Naive thymus-derived CD4-positive, alpha-beta T cell (primary cell): ENCODE measurements at regions not wholly inside any gene's neighbourhood (a gene's known extent, or its start where the extent isn't known, plus 50 kb on each side); places are given as distances from the start of the nearest gene placed in this dataset.
"Not testable (repeated sequence)": the region's sequence is repeated elsewhere in the genome, so short reads cannot be mapped to it uniquely, and the experiment has no call there.

ENCODE experiments used
- ATAC-seq: fragments of 150-1000 bp; cut with Tn5 transposase; 2 replicates; pipeline ENCODE4 v1.10.0; 2021; ENCODE audit warnings: mild to moderate bottlenecking, moderate library complexity
- CTCF ChIA-PET: fragments of 350-600 bp; sonication (Branson Sonifier 250); formaldehyde crosslinking; loops from one replicate; lab custom pipeline; 2021; ENCODE audit warnings: antibody characterized with exemption; lab: Charles Lee
- POLR2A ChIA-PET: fragments of 350-600 bp; sonication (Branson Sonifier 250); formaldehyde crosslinking; loops from one replicate; lab custom pipeline; 2021; ENCODE audit warnings: antibody characterized with exemption, inconsistent platforms; lab: Charles Lee
- DNase-seq, 9 donors: peaks; one replicate each; pipeline versions ENCODE4 v3.0.0 to v3.0.0-alpha.2; 2020 to 2022; ENCODE audit warnings: mixed read lengths in 1 of 9
- H3K27ac ChIP-seq: one replicate; pipeline ENCODE4 v1.7.0; 2013; ENCODE audit warnings: mild to moderate bottlenecking, low read depth, low read length, moderate library complexity
- H3K27me3 ChIP-seq, 2 donors: one replicate each; pipeline ENCODE4 v1.7.0; 2013; ENCODE audit warnings: low read length in 2 of 2, mild to moderate bottlenecking in 2 of 2, moderate library complexity in 2 of 2; ENCODE audit not compliant: control insufficient read depth in 2 of 2, insufficient read depth in 2 of 2
- H3K36me3 ChIP-seq, 3 experiments: 1 replicate in 2 of 3; 2 replicates in 1 of 3; pipeline ENCODE4 v1.7.0; 2013; ENCODE audit warnings: low read length in 3 of 3, mild to moderate bottlenecking in 3 of 3, moderate library complexity in 1 of 3; ENCODE audit not compliant: insufficient read depth in 3 of 3, control insufficient read depth in 2 of 3
- H3K4me1 ChIP-seq, 2 donors: one replicate each; pipeline ENCODE4 v1.7.0; 2013; ENCODE audit warnings: low read length in 2 of 2, mild to moderate bottlenecking in 2 of 2, moderate library complexity in 1 of 2; ENCODE audit not compliant: control insufficient read depth in 2 of 2, insufficient read depth in 2 of 2
- H3K4me3 ChIP-seq: 2 replicates; pipeline ENCODE4 v1.7.0; 2013; ENCODE audit warnings: mild to moderate bottlenecking, low read length
- H3K9me3 ChIP-seq, 3 experiments: 1 replicate in 2 of 3; 2 replicates in 1 of 3; pipeline ENCODE4 v1.7.0; 2013; ENCODE audit warnings: low read length in 3 of 3; ENCODE audit not compliant: control insufficient read depth in 2 of 3
- H3K27ac Mint-ChIP-seq, 9 donors: one replicate each; pipeline ENCODE4 v1.8.0; 2020 to 2022; ENCODE audit warnings: mixed read lengths in 9 of 9, mild to moderate bottlenecking in 8 of 9, moderate library complexity in 5 of 9, inconsistent platforms in 2 of 9
- H3K27me3 Mint-ChIP-seq, 5 donors: one replicate each; pipeline ENCODE4 v1.8.0; 2021 to 2022; ENCODE audit warnings: mixed read lengths in 5 of 5, mild to moderate bottlenecking in 1 of 5
- H3K36me3 Mint-ChIP-seq, 5 donors: one replicate each; pipeline ENCODE4 v1.8.0; 2020 to 2022; ENCODE audit warnings: mixed read lengths in 5 of 5, mild to moderate bottlenecking in 3 of 5, inconsistent platforms in 1 of 5
- H3K4me1 Mint-ChIP-seq, 7 donors: one replicate each; pipeline ENCODE4 v1.8.0; 2020 to 2022; ENCODE audit warnings: mixed read lengths in 7 of 7, mild to moderate bottlenecking in 3 of 7, inconsistent platforms in 1 of 7
- H3K4me3 Mint-ChIP-seq, 10 donors: one replicate each; pipeline ENCODE4 v1.8.0; 2020 to 2022; ENCODE audit warnings: mild to moderate bottlenecking in 10 of 10, mixed read lengths in 10 of 10, moderate library complexity in 6 of 10, inconsistent platforms in 2 of 10
- H3K9me3 Mint-ChIP-seq, 11 donors: one replicate each; pipeline ENCODE4 v1.8.0; 2020 to 2022; ENCODE audit warnings: mixed read lengths in 11 of 11, mild to moderate bottlenecking in 4 of 11, inconsistent platforms in 1 of 11, moderate library complexity in 1 of 11
- intact Hi-C, 2 donors: fragments of 100-400 bp; cut with micrococcal nuclease; formaldehyde crosslinking; loops; one replicate each; pipeline ENCODE4 v1.15.1; 2023

GRCh38 chr13:21911646-21912298 lies 240.9 kb downstream of the FGF9 start:
- ChIA-PET CTCF (interaction anchor here (0.6 kb wide), 1 partner anchor 15 kb away, joined by 3 read pairs; no protein-coding TSS in a partner anchor), POLR2A (interaction anchor here (1.2 kb wide), 1 partner anchor 35 kb away, joined by 4 read pairs; no protein-coding TSS in a partner anchor)
- H3K4me1 Mint-ChIP-seq = no peaks in the 10 kb centered on the region
- DNase-seq (no peak), ATAC-seq (no peak)
- no peaks in the 10 kb centered on the region for H3K36me3 Mint-ChIP-seq
- H3K27me3 Mint-ChIP-seq = peaks cover 0 to 3% (median 0%) of the 10 kb centered on the region in 5 donors
- no peaks in the 10 kb centered on the region for H3K9me3 ChIP-seq
- H3K4me3 ChIP-seq = no peak overlapping the region
- H3K27ac ChIP-seq = no peak overlapping the region
- peak overlapping the region in 1 of 9 donors; percentile 11 for H3K27ac Mint-ChIP-seq
- H3K4me3 Mint-ChIP-seq = no peak overlapping the region
- no peaks in the 10 kb centered on the region for H3K27me3 ChIP-seq
- no peaks in the 10 kb centered on the region for H3K36me3 ChIP-seq
- H3K9me3 Mint-ChIP-seq = no peaks in the 10 kb centered on the region
- no peaks in the 10 kb centered on the region for H3K4me1 ChIP-seq
- intact Hi-C loops = loop anchor here (2.0 to 10.0 kb wide), 2 partner anchors 363 to 365 kb away; no protein-coding TSS in a partner anchor

GRCh38 chr13:21913010-21913409 lies 242.1 kb downstream of the FGF9 start:
- ATAC-seq = no peak
- H3K9me3 Mint-ChIP-seq = no peaks in the 10 kb centered on the region
- no peak for DNase-seq
- no peak overlapping the region for H3K27ac ChIP-seq
- no peak overlapping the region for H3K27ac Mint-ChIP-seq
- CTCF ChIA-PET = no interaction called here
- no peaks in the 10 kb centered on the region for H3K27me3 ChIP-seq
- intact Hi-C loops = loop anchor here (2.0 to 10.0 kb wide), 2 partner anchors 362 to 364 kb away; no protein-coding TSS in a partner anchor
- POLR2A ChIA-PET = no interaction called here
- no peaks in the 10 kb centered on the region for H3K4me1 ChIP-seq
- no peaks in the 10 kb centered on the region for H3K36me3 ChIP-seq
- no peaks in the 10 kb centered on the region for H3K36me3 Mint-ChIP-seq
- no peak overlapping the region for H3K4me3 Mint-ChIP-seq
- H3K4me1 Mint-ChIP-seq = no peaks in the 10 kb centered on the region
- H3K27me3 Mint-ChIP-seq = peaks cover 0 to 3% (median 0%) of the 10 kb centered on the region in 5 donors
- H3K4me3 ChIP-seq = no peak overlapping the region
- H3K9me3 ChIP-seq = no peaks in the 10 kb centered on the region

GRCh38 chr13:21917086-21918015 lies 246.5 kb downstream of the FGF9 start:
- Histone ChIP-seq H3K4me3 (no peak overlapping the region), H3K4me1 (no peaks in the 10 kb centered on the region), H3K27me3 (no peaks in the 10 kb centered on the region), H3K36me3 (no peaks in the 10 kb centered on the region), H3K27ac (no peak overlapping the region), H3K9me3 (no peaks in the 10 kb centered on the region)
- Mint-ChIP-seq H3K4me3 (no peak overlapping the region), H3K9me3 (peaks cover 0 to 3% (median 0%) of the 10 kb centered on the region in 11 donors), H3K27ac (no peak overlapping the region), H3K36me3 (no peaks in the 10 kb centered on the region), H3K27me3 (no peaks in the 10 kb centered on the region), H3K4me1 (no peaks in the 10 kb centered on the region)
- ChIA-PET CTCF (no interaction called here), POLR2A (interaction anchor here (0.6 kb wide), 1 partner anchor 1429 kb away, joined by 8 read pairs; no protein-coding TSS in a partner anchor)
- DNase-seq = no peak
- ATAC-seq = no peak
- intact Hi-C loops = loop anchor here in 1 of 2 donors (10.0 kb wide), 1 partner anchor 357 kb away; no protein-coding TSS in a partner anchor

GRCh38 chr13:21920802-21921201 lies 249.9 kb downstream of the FGF9 start:
- CTCF ChIA-PET = interaction anchor here (1.3 kb wide), 1 partner anchor 356 kb away, joined by 4 read pairs; no protein-coding TSS in a partner anchor
- H3K27me3 ChIP-seq, H3K9me3 Mint-ChIP-seq, intact Hi-C loops, H3K27ac ChIP-seq, H3K27me3 Mint-ChIP-seq, H3K36me3 Mint-ChIP-seq, H3K4me1 ChIP-seq, H3K4me3 Mint-ChIP-seq, H3K4me3 ChIP-seq, H3K4me1 Mint-ChIP-seq, H3K27ac Mint-ChIP-seq, H3K9me3 ChIP-seq, POLR2A ChIA-PET, ATAC-seq, DNase-seq, H3K36me3 ChIP-seq: not testable (repeated sequence)

- intact Hi-C loops = no loop called here
- Mint-ChIP-seq H3K4me3 (no peak overlapping the region), H3K36me3 (no peaks in the 10 kb centered on the region), H3K27ac (no peak overlapping the region), H3K27me3 (no peaks in the 10 kb centered on the region), H3K9me3 (peaks cover 0 to 3% (median 0%) of the 10 kb centered on the region in 11 donors), H3K4me1 (no peaks in the 10 kb centered on the region)
- ATAC-seq (no peak), DNase-seq (no peak)
- Histone ChIP-seq H3K4me1 (no peaks in the 10 kb centered on the region), H3K36me3 (no peaks in the 10 kb centered on the region), H3K27me3 (no peaks in the 10 kb centered on the region), H3K9me3 (no peaks in the 10 kb centered on the region), H3K27ac (no peak overlapping the region), H3K4me3 (no peak overlapping the region)
- ChIA-PET CTCF (no interaction called here), POLR2A (no interaction called here)
These were observed 254.1 kb downstream of the FGF9 start for GRCh38 chr13:21924958-21925357.

GRCh38 chr13:21925720-21926119 lies 254.8 kb downstream of the FGF9 start:
- no peak for ATAC-seq
- no peak for DNase-seq
- Mint-ChIP-seq H3K4me3 (no peak overlapping the region), H3K27me3 (no peaks in the 10 kb centered on the region), H3K4me1 (peaks cover 0 to 4% (median 0%) of the 10 kb centered on the region in 7 donors), H3K9me3 (no peaks in the 10 kb centered on the region), H3K27ac (no peak overlapping the region), H3K36me3 (no peaks in the 10 kb centered on the region)
- Histone ChIP-seq H3K4me1 (no peaks in the 10 kb centered on the region), H3K4me3 (no peak overlapping the region), H3K27ac (no peak overlapping the region), H3K9me3 (no peaks in the 10 kb centered on the region), H3K27me3 (no peaks in the 10 kb centered on the region), H3K36me3 (no peaks in the 10 kb centered on the region)
- CTCF ChIA-PET = no interaction called here
- POLR2A ChIA-PET = no interaction called here
- intact Hi-C loops = no loop called here
